HG03575 (cell line): ENCODE measurements at regions not wholly inside any gene's neighbourhood (a gene's known extent, or its start where the extent isn't known, plus 50 kb on each side); places are given as distances from the start of the nearest gene placed in this dataset.
"Not testable (repeated sequence)": the region's sequence is repeated elsewhere in the genome, so short reads cannot be mapped to it uniquely, and the experiment has no call there.

Experiments
- ATAC-seq: cut with Tn5 transposase; IDR thresholded peaks from one replicate; pipeline ENCODE4 v1.9.1; 2021; ENCODE audit not compliant: unreplicated experiment, insufficient number of reproducible peaks, low FRiP score; ENCODE audit errors: extremely low read depth

DNA sequence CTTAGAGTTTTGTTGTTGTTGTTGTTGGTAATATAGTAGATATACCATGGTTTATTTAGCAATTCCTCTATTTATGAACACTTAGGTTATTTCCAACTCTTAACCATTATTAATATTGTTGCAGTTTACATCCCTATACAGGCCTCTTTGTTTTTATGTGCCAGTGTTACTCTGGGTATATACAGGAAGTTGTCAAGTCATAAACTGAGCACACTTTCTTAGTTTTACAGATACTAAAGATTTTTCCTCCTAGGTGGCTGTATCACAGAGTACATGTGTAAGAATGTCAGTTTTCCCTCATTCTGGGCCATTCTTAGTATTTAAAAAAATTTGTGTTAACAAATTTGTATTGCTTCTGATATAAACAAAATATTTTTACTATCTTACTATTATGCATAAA is 128.4 kb downstream of the ARL4A start:
- no peak for ATAC-seq

DNA sequence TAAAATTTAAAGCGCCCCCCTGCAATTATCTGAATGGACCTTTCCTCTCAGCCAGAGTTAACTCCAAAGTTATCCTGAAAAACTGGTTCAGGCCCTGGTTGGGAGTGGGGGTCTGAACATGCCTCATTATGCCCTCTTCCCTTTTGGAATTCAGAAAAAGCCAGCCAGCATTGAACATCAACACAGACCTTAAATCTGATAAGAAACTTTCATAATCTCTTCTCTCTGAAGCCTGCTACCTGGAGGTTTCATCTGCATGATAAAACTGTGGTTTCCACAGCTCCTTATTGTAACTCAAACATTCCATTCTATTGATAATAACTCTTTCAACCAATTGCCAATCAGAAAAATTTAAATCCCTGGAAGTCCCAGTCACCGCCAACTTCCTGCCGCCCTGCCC is 133.3 kb downstream of the ARL4A start:
- no peak for ATAC-seq

GRCh38 chr7:12821746-12822145 is 134.3 kb downstream of the ARL4A start:
- no peak for ATAC-seq

GRCh38 chr7:12826079-12826478 is 138.6 kb downstream of the ARL4A start:
- no peak for ATAC-seq

GRCh38 chr7:12827219-12827821 is 139.9 kb downstream of the ARL4A start:
- no peak for ATAC-seq

- ATAC-seq, result no peak
These were observed 140.5 kb downstream of the ARL4A start for GRCh38 chr7:12827920-12828319.

DNA sequence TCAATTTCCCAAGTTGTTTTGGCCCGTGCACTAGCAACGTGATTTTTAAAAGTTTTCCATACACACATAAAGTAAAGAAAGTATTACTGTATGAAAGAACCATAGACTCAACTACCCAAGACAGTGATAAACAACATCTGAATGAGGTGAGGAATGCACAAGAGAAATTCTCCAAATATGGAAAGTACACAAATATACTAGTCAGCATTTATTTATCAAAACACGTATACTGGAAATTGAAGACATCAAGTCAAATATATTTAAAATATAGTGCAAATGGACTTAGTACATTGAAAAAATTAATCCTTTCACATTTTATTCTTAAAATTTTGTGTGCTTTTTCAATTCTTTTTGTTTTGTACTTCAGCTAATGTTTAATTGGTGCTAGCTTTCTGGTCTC is 143.6 kb downstream of the ARL4A start:
- no peak for ATAC-seq

DNA sequence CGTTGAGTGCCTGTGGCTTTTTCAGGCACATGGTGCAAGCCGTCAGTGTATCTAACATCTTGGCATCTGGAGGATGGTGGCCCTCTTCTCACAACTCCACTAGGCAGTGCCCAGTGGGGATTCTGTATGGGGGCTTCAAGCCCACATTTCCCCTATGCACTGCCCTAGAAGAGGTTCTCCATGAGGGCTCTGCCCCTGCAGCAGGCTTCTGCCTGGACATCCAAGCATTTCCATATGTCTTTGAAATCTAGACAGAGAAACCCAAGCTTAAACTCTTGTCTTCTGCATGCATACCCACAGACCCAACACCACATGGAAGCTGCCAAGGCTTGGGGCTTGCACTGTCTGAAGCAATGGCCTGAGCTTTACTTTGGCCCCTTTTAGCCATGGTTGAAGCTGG is 146.4 kb downstream of the ARL4A start:
- no peak for ATAC-seq

- no peak for ATAC-seq
These were observed 147.3 kb downstream of the ARL4A start for GRCh38 chr7:12834782-12835181.

DNA sequence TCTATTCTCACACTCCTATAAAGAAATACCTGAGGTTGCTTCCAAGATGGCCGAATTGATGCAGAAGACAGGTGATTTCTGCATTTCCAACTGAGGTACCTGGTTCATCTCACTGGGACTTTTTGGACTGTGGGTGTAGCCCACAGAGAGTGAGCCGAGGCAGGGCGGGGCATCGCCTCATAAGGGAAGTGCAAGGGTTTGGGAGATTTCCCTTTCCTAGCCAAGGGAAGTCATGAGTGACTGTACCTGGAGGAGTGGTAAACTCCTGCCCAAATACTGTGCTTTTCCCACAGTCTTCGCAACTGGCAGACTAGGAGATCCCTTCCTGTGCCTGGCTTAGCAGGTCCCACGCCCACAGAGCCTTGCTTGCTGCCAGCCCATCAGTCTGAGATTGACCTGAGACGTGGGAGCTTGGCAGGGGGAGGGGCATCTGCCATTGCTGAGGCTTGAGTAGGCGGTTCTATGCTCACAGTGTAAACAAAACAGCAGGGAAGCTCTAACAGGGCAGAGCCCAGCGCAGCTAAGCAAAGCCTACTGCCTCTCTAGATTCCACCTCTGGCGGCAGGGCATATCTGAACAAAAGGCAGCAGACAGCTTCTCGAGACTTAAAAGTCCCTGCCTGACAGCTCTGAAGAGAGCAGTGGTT is 152.2 kb downstream of the ARL4A start:
- ATAC-seq, result no peak

GRCh38 chr7:12844732-12845131 is 157.3 kb downstream of the ARL4A start:
- not testable (repeated sequence) for ATAC-seq

- ATAC-seq, result no peak
These were observed 159.6 kb downstream of the ARL4A start for GRCh38 chr7:12847001-12847400.

DNA sequence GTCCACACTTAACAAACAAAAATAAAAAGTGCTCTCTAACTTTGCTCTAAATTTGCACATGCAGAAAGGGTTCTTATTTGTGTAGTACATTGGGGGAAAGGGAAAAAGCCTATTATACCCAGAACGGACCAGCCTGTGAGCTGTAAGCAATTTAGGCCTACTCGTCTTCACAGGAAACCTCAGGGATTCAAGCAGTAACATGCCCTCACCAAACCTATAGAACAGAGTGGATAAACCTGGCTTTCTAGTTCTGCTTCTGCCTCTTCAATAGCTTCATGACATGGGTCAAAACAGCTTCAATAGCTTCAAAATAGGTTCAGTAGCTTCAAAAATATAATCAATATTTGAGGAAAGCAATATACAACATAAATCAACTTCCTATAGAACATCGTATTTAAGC is 163.7 kb downstream of the ARL4A start:
- no peak for ATAC-seq

GRCh38 chr7:12851841-12852240 is 164.4 kb downstream of the ARL4A start:
- no peak for ATAC-seq

GRCh38 chr7:12855036-12855435 is 167.6 kb downstream of the ARL4A start:
- ATAC-seq, result no peak

DNA sequence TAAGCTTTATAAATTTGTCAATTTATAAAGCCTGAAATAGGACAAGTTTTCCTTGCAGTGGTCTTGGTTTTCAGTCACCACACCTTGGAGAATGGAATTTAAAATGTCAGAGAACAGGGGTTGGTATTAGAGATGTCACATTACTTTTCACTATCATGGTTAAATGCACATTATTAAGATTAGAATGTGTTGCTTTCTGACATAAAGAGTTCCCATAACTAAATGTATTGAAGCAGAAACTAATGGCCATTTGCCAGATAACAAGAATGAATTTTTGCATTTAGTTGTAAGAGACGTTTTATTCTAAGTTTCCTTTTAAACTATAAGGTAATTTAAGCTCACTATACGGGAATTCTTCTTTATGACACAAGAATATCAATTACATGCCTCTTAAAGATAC is 172.3 kb downstream of the ARL4A start:
- ATAC-seq, result no peak

DNA sequence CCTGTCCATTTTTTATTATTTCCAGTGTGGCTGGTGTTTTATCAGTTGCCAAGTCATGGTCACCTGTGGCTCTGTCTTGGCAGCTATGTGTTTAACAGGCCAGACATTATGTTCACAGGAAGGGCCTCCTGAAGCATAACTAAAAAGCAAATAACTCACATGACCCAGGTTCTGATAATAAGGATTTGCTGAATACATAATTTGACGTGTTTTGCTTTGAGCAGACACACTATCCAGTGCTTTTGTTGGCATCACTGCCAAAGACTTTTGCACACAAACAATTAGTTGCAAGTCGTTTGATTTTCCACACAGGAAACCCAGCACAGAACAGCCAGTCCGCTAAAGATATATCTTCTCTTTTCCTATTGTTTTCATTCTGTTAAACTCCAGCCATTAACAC is 173.6 kb downstream of the ARL4A start:
- ATAC-seq, result no peak

DNA sequence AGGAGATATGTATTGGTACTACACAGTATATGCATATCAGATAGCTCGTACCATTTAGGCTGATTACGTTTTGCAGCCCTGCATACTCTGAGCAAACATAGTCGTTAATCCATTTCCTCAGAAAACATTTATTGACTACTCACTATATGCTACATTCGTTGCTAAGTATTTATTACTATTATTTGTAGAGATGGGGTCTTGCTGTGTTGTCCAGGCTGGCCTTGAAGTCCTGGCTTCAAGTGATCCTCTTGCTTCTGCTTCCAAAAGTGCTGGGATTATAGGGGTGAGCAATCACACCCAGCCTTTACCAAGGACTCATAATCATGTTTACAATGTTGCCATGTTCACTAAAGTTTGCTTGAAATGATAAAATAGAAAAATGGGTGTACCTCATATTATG is 174.7 kb downstream of the ARL4A start:
- ATAC-seq, result no peak

DNA sequence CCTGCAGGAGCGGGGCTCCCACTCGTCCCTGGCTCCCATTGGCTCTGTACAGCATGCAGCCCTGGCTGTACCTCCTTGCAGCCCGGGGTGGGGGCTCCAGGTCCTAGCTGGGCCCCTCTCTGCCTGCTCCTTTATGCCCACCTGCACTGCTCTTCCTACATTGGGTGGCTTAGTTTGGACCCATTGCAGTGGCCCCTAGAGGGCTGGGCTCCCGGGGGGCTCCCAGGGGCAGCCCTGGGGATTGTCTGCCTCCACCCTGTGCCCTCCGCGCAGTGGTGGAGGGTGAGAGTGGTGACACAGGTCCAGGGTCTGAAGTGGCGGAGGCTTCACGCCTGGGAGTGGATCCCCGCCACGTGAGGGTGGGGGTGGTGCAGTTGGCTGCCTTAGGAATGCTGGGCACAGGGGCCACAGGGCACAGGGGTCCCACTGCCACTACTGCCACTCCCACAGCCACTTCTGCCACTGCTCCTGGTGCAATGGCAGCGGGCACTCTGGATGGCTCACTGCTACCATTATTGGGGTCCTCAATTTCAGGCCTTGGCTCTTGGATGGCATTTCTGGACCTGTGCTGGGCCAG is 177.1 kb downstream of the ARL4A start:
- ATAC-seq, result no peak

DNA sequence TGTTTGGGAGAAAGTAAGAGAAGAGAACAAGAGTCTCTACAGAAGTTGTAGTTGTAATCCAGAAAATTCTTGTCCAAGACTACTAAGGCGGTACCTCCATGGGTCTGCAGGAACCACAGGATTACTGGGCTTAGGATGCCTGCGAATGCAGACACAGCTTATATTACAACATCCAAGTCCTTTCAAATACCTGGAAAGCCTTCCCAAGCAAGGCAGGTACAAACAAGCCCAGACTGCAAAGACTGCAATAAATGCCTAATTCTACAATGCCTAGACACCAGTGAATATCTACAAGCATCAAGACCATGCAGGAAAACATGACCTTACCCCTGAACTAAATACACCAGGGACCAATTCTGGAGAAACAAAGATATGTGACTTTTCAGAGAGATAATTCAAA is 178.2 kb downstream of the ARL4A start:
- no peak for ATAC-seq

DNA sequence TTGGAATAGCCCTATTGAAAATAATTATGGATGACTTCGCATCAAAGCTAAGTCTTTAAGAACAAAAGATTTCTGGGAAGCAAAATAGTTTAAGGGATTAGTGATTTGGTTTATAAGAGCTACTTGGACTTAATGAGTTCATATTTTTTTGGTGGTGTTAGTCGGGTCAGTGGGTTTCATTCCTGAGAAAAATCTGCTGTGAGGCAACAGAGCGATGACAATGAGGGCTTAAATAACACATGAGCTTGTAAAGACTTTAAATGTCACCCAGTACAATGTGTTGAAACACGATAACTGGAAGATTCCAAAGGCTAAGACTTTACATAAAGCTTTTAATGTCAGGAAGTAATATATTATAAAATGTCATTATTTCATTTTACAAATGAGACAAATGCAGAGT is 178.8 kb downstream of the ARL4A start:
- ATAC-seq, result no peak
